Ovary (tissue), 7 donors: ENCODE measurements at regions not wholly inside any gene's neighbourhood (a gene's known extent, or its start where the extent isn't known, plus 50 kb on each side); places are given as distances from the start of the nearest gene placed in this dataset. TPM values are rescaled to one million over a fixed set of nuclear protein-coding genes. Genes with fewer than 3 reads are reported as not detected.

Experiments
- DNase-seq, 5 donors: peaks; one replicate each; pipeline ENCODE4 v3.0.0-alpha.2; 2019 to 2020
- H3K27ac ChIP-seq, 2 donors: fragments of 200-600 bp; one replicate each; pipeline versions ENCODE4 v1.5.1 to v1.8.0; 2019 to 2022
- H3K27me3 ChIP-seq: fragments of 200-600 bp; one replicate; pipeline ENCODE4 v1.8.0; 2022
- H3K36me3 ChIP-seq: fragments of 200-600 bp; sonication (generic); one replicate; pipeline ENCODE4 v1.5.1; 2019
- H3K4me1 ChIP-seq: one replicate; pipeline ENCODE4 v1.8.1; 2013; ENCODE audit warnings: mild to moderate bottlenecking, moderate library complexity; ENCODE audit not compliant: insufficient read depth
- H3K4me3 ChIP-seq: fragments of 200-600 bp; sonication (generic); one replicate; pipeline ENCODE4 v1.5.1; 2017
- H3K9me3 ChIP-seq, 2 donors: fragments of 200-600 bp in 1 of 2; sonication (generic) in 1 of 2; one replicate each; pipeline versions ENCODE4 v1.5.1 to v1.8.1; 2013 to 2019; ENCODE audit warnings: mild to moderate bottlenecking in 1 of 2, moderate library complexity in 1 of 2
- EP300 ChIP-seq: sonication (generic); formaldehyde crosslinking; IDR thresholded peaks from one replicate; pipeline ENCODE4 v1.6.1; 2017; ENCODE audit warnings: antibody characterized with exemption
- POLR2A ChIP-seq: fragments of 450-650 bp; IDR thresholded peaks from one replicate; pipeline ENCODE4 v1.6.1; 2017; ENCODE audit warnings: antibody characterized with exemption, mild to moderate bottlenecking, moderate library complexity
- WGBS, 3 donors: extraction: QIAGEN DNeasy Blood & Tissue Kit in 1 of 3; methylation state at CpG; one replicate each; pipeline versions ENCODE4 v1.1.5 to v1.1.7; 2013 to 2017; 5-methylcytosine and 5-hydroxymethylcytosine counted together
- intact Hi-C, 4 donors: fragments of 100-400 bp; cut with DNase I; formaldehyde crosslinking; loops; one replicate each; pipeline versions ENCODE4 v1.11.0 to v1.15.1; 2022 to 2023
- microRNA-seq, 3 donors: library from miRNA; unstranded; fragments of <30 nt; microRNA quantifications; one replicate each; pipeline versions ENCODE4 to v1.2.0, GENCODE V29; 2019 to 2020
- small RNA-seq: library from RNA; depleted of rRNA; stranded (forward); fragments of <200 nt; gene quantifications from one replicate; pipeline ENCODE3, GENCODE V24; 2016
- TF ChIP-seq, protein P1 (sequence below), 3 donors: fragments of 450-650 bp in 2 of 3; fragments of 200-600 bp in 1 of 3; IDR thresholded peaks; one replicate each; pipeline versions ENCODE4 v1.5.1 to v1.8.0; 2016 to 2022; ENCODE audit warnings: antibody characterized with exemption in 3 of 3, mild to moderate bottlenecking in 1 of 3
- donor health status: DM: no; HTN: no; CAD: no; lungs with moderate emphysema.
- donor health status: DM: no; HTN: no; CAD: no.
- donor health status: Bipolar disorder and iron deficiency.
- donor health status: DM: no; HTN: no; CAD: no.
- donor health status: DM: yes; HTN: yes; CAD: no.

DNA sequence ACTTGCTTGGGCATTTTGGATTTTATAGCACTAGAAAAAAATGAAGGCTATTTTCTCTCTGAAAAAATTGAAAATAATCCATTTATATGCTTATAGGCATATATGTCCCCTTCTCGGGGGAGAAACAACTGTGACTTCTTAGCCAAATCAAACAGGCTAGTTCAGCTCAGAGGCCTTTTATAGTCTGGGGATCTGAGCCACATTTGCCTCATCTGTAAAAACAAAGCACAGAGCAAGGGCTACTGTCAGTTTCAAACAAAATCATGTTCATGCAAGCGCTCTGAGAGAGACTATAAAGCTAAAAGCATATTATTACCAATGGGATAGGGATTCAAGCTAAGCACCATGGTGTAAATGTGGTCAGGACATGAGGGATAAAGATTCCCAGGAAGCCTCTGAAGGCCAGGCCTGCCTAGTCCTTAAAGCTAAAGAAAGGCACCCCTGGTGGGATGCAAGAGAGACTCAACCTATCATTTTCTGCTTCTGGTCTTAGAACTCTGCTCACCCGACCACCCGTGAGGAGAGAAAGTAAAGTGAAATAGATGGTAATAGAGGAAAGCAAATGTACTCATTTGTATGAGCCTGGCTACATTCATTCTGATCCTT lies 51.0 kb upstream of the IL12A start:
- WGBS, 3 donors: 72 to 83% (median 82%) methylated on average over 4 of the region's 4 CpGs

DNA sequence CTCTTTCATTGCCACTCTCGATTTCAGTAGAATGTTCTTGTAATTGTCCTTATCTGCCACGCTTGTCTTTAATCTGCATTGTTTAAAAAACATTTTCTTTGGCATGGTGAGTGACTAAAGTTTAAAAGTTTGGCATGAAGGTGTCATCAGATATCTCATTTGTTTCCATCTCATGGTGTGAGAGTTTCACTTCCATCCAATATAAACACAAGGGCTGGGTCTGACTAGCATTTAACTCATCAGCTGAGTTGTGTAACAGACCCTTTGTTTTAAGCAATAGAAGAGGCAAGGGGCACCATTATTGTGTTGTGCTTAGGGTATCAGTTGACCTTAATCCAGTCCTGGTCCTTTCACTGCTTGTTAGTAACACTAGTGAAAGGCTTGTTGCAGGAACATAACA lies 49.9 kb upstream of the IL12A start:
- intact Hi-C loops: no loop called here
- no peaks in the 10 kb centered on the region for H3K27me3 ChIP-seq
- H3K36me3 ChIP-seq: no peaks in the 10 kb centered on the region
- no peak for DNase-seq
- TF ChIP-seq, protein P1, sequence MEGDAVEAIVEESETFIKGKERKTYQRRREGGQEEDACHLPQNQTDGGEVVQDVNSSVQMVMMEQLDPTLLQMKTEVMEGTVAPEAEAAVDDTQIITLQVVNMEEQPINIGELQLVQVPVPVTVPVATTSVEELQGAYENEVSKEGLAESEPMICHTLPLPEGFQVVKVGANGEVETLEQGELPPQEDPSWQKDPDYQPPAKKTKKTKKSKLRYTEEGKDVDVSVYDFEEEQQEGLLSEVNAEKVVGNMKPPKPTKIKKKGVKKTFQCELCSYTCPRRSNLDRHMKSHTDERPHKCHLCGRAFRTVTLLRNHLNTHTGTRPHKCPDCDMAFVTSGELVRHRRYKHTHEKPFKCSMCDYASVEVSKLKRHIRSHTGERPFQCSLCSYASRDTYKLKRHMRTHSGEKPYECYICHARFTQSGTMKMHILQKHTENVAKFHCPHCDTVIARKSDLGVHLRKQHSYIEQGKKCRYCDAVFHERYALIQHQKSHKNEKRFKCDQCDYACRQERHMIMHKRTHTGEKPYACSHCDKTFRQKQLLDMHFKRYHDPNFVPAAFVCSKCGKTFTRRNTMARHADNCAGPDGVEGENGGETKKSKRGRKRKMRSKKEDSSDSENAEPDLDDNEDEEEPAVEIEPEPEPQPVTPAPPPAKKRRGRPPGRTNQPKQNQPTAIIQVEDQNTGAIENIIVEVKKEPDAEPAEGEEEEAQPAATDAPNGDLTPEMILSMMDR (IDR thresholded peaks at IDR 0.05): no peak
- TF ChIP-seq POLR2A: no peak
- no peak for TF ChIP-seq EP300
- H3K27ac ChIP-seq: no peak overlapping the region
- H3K4me3 ChIP-seq: no peak overlapping the region
- H3K9me3 ChIP-seq: peaks cover 0 to 6% of the 10 kb centered on the region in 2 donors
- WGBS, 3 donors: 70 to 83% (median 70%) methylated on average over 2 of the region's 2 CpGs
- H3K4me1 ChIP-seq: no peaks in the 10 kb centered on the region

More for the DNA sequence above, 51.0 kb upstream of the IL12A start:
- no peak for DNase-seq
- H3K27me3 ChIP-seq: no peaks in the 10 kb centered on the region
- H3K36me3 ChIP-seq: no peaks in the 10 kb centered on the region
- H3K27ac ChIP-seq: no peak overlapping the region
- H3K4me3 ChIP-seq: no peak overlapping the region
- intact Hi-C loops: no loop called here
- H3K4me1 ChIP-seq: no peaks in the 10 kb centered on the region
- H3K9me3 ChIP-seq: peaks cover 0 to 6% of the 10 kb centered on the region in 2 donors
- TF ChIP-seq, protein P1 (IDR thresholded peaks at IDR 0.05): no peak
- TF ChIP-seq POLR2A (no peak), EP300 (no peak)

Small RNAs in the stretch of these regions (microRNA-seq; reads per million reads assigned to microRNA genes)
- 0 reads per million in 3 donors for gene MIR3919

Small RNAs in the stretch of these regions (small RNA-seq; reads per million reads assigned to genes)
- gene MIR3919 (not detected), gene RNU2-31P (not detected)
